OCI-LY7 (cell line): ENCODE measurements at regions not wholly inside any gene's neighbourhood (a gene's known extent, or its start where the extent isn't known, plus 50 kb on each side); places are given as distances from the start of the nearest gene placed in this dataset.

Source experiments
- BruUV-seq: library from RNA; stranded (reverse); fragments of 400-500 nt; replicated peaks from 2 replicates; lab custom pipeline; 2021; lab: Mats Ljungman, UMichigan
- CTCF ChIA-PET: fragments of 300-600 bp; sonication (Branson Sonifier 250); formaldehyde crosslinking; loops from one replicate; lab custom pipeline; 2022; ENCODE audit warnings: antibody characterized with exemption; ENCODE audit not compliant: unreplicated experiment; lab: Charles Lee
- POLR2A ChIA-PET: fragments of 300-600 bp; sonication (Branson Sonifier 250); formaldehyde crosslinking; loops from one replicate; lab custom pipeline; 2022; ENCODE audit warnings: antibody characterized with exemption; lab: Charles Lee
- DNase-seq: peaks from one replicate; pipeline ENCODE4 v3.0.0-alpha.2; 2015; ENCODE audit warnings: low spot score
- H2AFZ ChIP-seq: fragments of 200-600 bp; sonication (generic), shearing (Covaris generic); 2 replicates; pipeline ENCODE4 v1.6.1; 2014; ENCODE audit warnings: mild to moderate bottlenecking, antibody characterized with exemption, low read length, moderate library complexity
- H3K27ac ChIP-seq: fragments of 200-600 bp; sonication (generic); 2 replicates; pipeline ENCODE4 v1.5.1; 2014; ENCODE audit warnings: mixed run types, low read depth, mild to moderate bottlenecking, moderate library complexity, low read length, inconsistent platforms; ENCODE audit not compliant: poor library complexity, severe bottlenecking
- H3K36me3 ChIP-seq: fragments of 200-600 bp; sonication (generic); 2 replicates; pipeline ENCODE4 v1.6.1; 2014; ENCODE audit warnings: mild to moderate bottlenecking, antibody characterized with exemption, low read length, moderate library complexity, mixed read lengths; ENCODE audit not compliant: insufficient read depth
- H3K4me1 ChIP-seq: fragments of 200-600 bp; sonication (generic); 2 replicates; pipeline ENCODE4 v1.5.1; 2014; ENCODE audit warnings: mild to moderate bottlenecking, low read length; ENCODE audit not compliant: insufficient read depth, poor library complexity, severe bottlenecking
- H3K4me2 ChIP-seq: fragments of 200-600 bp; sonication (generic); 2 replicates; pipeline ENCODE4 v1.6.1; 2014; ENCODE audit warnings: mild to moderate bottlenecking, low read length
- H3K4me3 ChIP-seq: fragments of 200-600 bp; sonication (generic); 2 replicates; pipeline ENCODE4 v1.5.1; 2014; ENCODE audit warnings: mild to moderate bottlenecking, low read depth, low read length; ENCODE audit not compliant: poor library complexity, severe bottlenecking
- H3K79me2 ChIP-seq: fragments of 200-600 bp; sonication (generic); 2 replicates; pipeline ENCODE4 v1.6.1; 2016; ENCODE audit warnings: low read depth, mild to moderate bottlenecking, low read length, moderate library complexity, mixed read lengths; ENCODE audit not compliant: insufficient read depth
- H3K9me2 ChIP-seq: fragments of 200-600 bp; sonication (generic); 2 replicates; pipeline ENCODE4 v1.6.1; 2016; ENCODE audit warnings: mild to moderate bottlenecking, low read length, mixed read lengths; ENCODE audit not compliant: insufficient read depth
- H3K9me3 ChIP-seq: fragments of 200-600 bp; sonication (generic); 2 replicates; pipeline ENCODE4 v1.6.1; 2014; ENCODE audit warnings: mild to moderate bottlenecking, mixed run types, low read length, mixed read lengths
- H4K20me1 ChIP-seq: fragments of 200-600 bp; sonication (generic); 2 replicates; pipeline ENCODE4 v1.6.1; 2014; ENCODE audit warnings: mild to moderate bottlenecking, antibody characterized with exemption, low read length, moderate library complexity, mixed read lengths; ENCODE audit not compliant: insufficient read depth
- CTCF ChIP-seq: fragments of 200-600 bp; sonication (generic); conservative IDR thresholded peaks from 2 replicates; pipeline ENCODE4 v1.5.1; 2014; ENCODE audit warnings: mild to moderate bottlenecking, antibody characterized with exemption, low read length, moderate library complexity, mixed read lengths
- EZH2phosphoT487 ChIP-seq: fragments of 200-600 bp; sonication (generic); IDR thresholded peaks from 2 replicates; pipeline ENCODE4 v1.6.1; 2018; ENCODE audit warnings: low read depth, borderline replicate concordance, mild to moderate bottlenecking, mixed run types, antibody characterized with exemption, low read length, moderate library complexity, mixed read lengths
- intact Hi-C: fragments of 100-400 bp; cut with micrococcal nuclease; formaldehyde crosslinking; loops from one replicate; pipeline ENCODE4 v1.10.0; 2022; ENCODE audit not compliant: unreplicated experiment

DNA sequence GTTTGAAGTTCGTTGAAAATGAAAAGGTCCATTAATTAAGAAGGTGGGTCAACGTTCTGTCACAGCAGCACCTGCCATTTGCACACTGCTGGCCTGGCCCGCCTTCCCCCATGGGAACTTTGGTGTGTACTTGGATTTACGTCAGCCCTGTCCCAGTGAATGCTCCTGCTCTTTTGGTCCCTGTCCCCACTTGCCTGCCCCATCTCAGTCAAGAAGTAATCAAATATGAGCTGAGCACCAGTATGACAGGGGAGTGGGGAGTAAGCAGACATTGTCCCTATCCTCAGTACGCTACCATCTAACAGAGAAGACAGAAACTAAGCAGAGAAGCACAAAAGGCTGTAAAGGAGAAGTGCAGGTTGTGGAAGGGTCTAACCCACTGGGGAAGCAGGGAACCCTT is 65.1 kb downstream of the SLC4A3 start:
- no peak overlapping the region for H3K4me2 ChIP-seq

GRCh38 chr2:219695145-219695709 is 67.8 kb downstream of the SLC4A3 start:
- no TSS peak for BruUV-seq
- no peaks in the 10 kb centered on the region for H3K9me3 ChIP-seq
- intact Hi-C loops, result no loop called here
- no peaks in the 10 kb centered on the region for H3K36me3 ChIP-seq
- H3K79me2 ChIP-seq, result no peaks in the 10 kb centered on the region
- no peak overlapping the region for H3K27ac ChIP-seq
- CTCF ChIA-PET, result no interaction called here
- H3K4me3 ChIP-seq, result no peak overlapping the region
- POLR2A ChIA-PET, result interaction anchor here (0.6 kb wide), 1 partner anchor 41 kb away, joined by 3 read pairs; no protein-coding TSS in a partner anchor
- no peaks in the 10 kb centered on the region for H3K9me2 ChIP-seq
- no peak overlapping the region for H2AFZ ChIP-seq
- no peaks in the 10 kb centered on the region for H3K4me1 ChIP-seq
- TF ChIP-seq EZH2phosphoT487, result no peak
- no peak for TF ChIP-seq CTCF
- DNase-seq, result no peak
- no peak overlapping the region for H3K4me2 ChIP-seq
- H4K20me1 ChIP-seq, result no peaks in the 10 kb centered on the region

More for the DNA sequence above, 65.1 kb downstream of the SLC4A3 start:
- ChIA-PET CTCF (no interaction called here), POLR2A (no interaction called here)
- Histone ChIP-seq H3K4me3 (no peak overlapping the region), H3K27ac (no peak overlapping the region), H3K9me3 (no peaks in the 10 kb centered on the region), H2AFZ (no peak overlapping the region), H4K20me1 (no peaks in the 10 kb centered on the region), H3K79me2 (no peaks in the 10 kb centered on the region), H3K9me2 (no peaks in the 10 kb centered on the region), H3K36me3 (no peaks in the 10 kb centered on the region), H3K4me1 (no peaks in the 10 kb centered on the region)
- no peak for TF ChIP-seq CTCF
- TF ChIP-seq EZH2phosphoT487, result no peak
- DNase-seq, result no peak
- intact Hi-C loops, result no loop called here
- BruUV-seq, result no TSS peak
